Mesendoderm (in vitro differentiated cells): ENCODE measurements at regions not wholly inside any gene's neighbourhood (a gene's known extent, or its start where the extent isn't known, plus 50 kb on each side); places are given as distances from the start of the nearest gene placed in this dataset.

Experiments used
- DNase-seq: peaks from one replicate; pipeline ENCODE4 v3.0.0; 2013
- H2AK5ac ChIP-seq: 2 replicates; pipeline ENCODE4 v1.6.1; 2013; ENCODE audit warnings: low read length, inconsistent platforms
- H2BK120ac ChIP-seq: 2 replicates; pipeline ENCODE4 v1.6.1; 2013; ENCODE audit warnings: low read depth, mild to moderate bottlenecking, low read length, moderate library complexity, mixed read lengths
- H2BK15ac ChIP-seq: replicated peaks from 2 replicates; pipeline ENCODE4 v1.6.1; 2013; ENCODE audit warnings: low read depth, mild to moderate bottlenecking, moderate library complexity
- H2BK5ac ChIP-seq: 2 replicates; pipeline ENCODE4 v1.6.1; 2013; ENCODE audit warnings: low read length, inconsistent platforms
- H3K18ac ChIP-seq: 2 replicates; pipeline ENCODE4 v1.6.1; 2013; ENCODE audit warnings: mild to moderate bottlenecking, low read length, mixed read lengths
- H3K23ac ChIP-seq: one replicate; pipeline ENCODE4 v1.6.1; 2013; ENCODE audit warnings: low read length
- H3K27ac ChIP-seq: 2 replicates; pipeline ENCODE4 v1.5.1; 2013; ENCODE audit warnings: low read depth, mild to moderate bottlenecking, inconsistent platforms, low read length, moderate library complexity
- H3K27me3 ChIP-seq: 2 replicates; pipeline ENCODE4 v1.6.1; 2013; ENCODE audit warnings: low read length, control low read depth, mild to moderate bottlenecking, inconsistent platforms; ENCODE audit not compliant: insufficient read depth, poor library complexity
- H3K36me3 ChIP-seq: 2 replicates; pipeline ENCODE4 v1.6.1; 2013; ENCODE audit warnings: low read length, inconsistent platforms; ENCODE audit not compliant: control insufficient read depth, insufficient read depth
- H3K4ac ChIP-seq: one replicate; pipeline ENCODE4 v1.6.1; 2013; ENCODE audit warnings: low read depth, mild to moderate bottlenecking, low read length, moderate library complexity
- H3K4me1 ChIP-seq: 2 replicates; pipeline ENCODE4 v1.6.1; 2013; ENCODE audit warnings: low read depth, low read length, inconsistent platforms; ENCODE audit not compliant: control insufficient read depth
- H3K4me2 ChIP-seq: 2 replicates; pipeline ENCODE4 v1.6.1; 2013; ENCODE audit warnings: low read length
- H3K4me3 ChIP-seq: 2 replicates; pipeline ENCODE4 v1.5.1; 2013; ENCODE audit warnings: mild to moderate bottlenecking, low read length
- H3K56ac ChIP-seq: one replicate; pipeline ENCODE4 v1.6.1; 2013; ENCODE audit warnings: low read length
- H3K79me1 ChIP-seq: 2 replicates; pipeline ENCODE4 v1.6.1; 2013; ENCODE audit warnings: low read length, inconsistent platforms
- H3K79me2 ChIP-seq: 2 replicates; pipeline ENCODE4 v1.6.1; 2013; ENCODE audit warnings: mild to moderate bottlenecking, low read length; ENCODE audit not compliant: control insufficient read depth, insufficient read depth
- H3K9ac ChIP-seq: 2 replicates; pipeline ENCODE4 v1.6.1; 2013; ENCODE audit warnings: low read length, inconsistent platforms
- H4K5ac ChIP-seq: one replicate; pipeline ENCODE4 v1.6.1; 2013; ENCODE audit warnings: low read length
- H4K8ac ChIP-seq: one replicate; pipeline ENCODE4 v1.6.1; 2013; ENCODE audit warnings: low read depth, mild to moderate bottlenecking, control low read depth, low read length, moderate library complexity
- WGBS: extraction: QIAGEN DNeasy Blood & Tissue Kit; methylation state at CpG from one replicate; pipeline ENCODE4 v1.1.7; 2013; ENCODE audit warnings: low lambda C conversion rate, missing lambda C conversion rate; ENCODE audit not compliant: insufficient coverage; ENCODE audit errors: extremely low coverage; 5-methylcytosine and 5-hydroxymethylcytosine counted together

- H3K4me1 ChIP-seq = no peaks in the 10 kb centered on the region
- H3K4ac ChIP-seq = no peak overlapping the region
- H3K23ac ChIP-seq = no peak overlapping the region
- H3K4me3 ChIP-seq = no peak overlapping the region
- no peak for DNase-seq
- H3K18ac ChIP-seq = no peak overlapping the region
- no CpG with 5 or more reads among the region's 1 CpG for WGBS
- no peak overlapping the region for H3K56ac ChIP-seq
- no peaks in the 10 kb centered on the region for H3K36me3 ChIP-seq
- no peak overlapping the region for H4K5ac ChIP-seq
- H3K27ac ChIP-seq = no peak overlapping the region
- H2AK5ac ChIP-seq = no peak overlapping the region
- H2BK15ac ChIP-seq = no peak overlapping the region
- no peak overlapping the region for H3K4me2 ChIP-seq
- no peak overlapping the region for H2BK120ac ChIP-seq
- H2BK5ac ChIP-seq = no peak overlapping the region
- no peaks in the 10 kb centered on the region for H3K79me2 ChIP-seq
- H4K8ac ChIP-seq = no peak overlapping the region
- no peak overlapping the region for H3K9ac ChIP-seq
- H3K79me1 ChIP-seq = no peaks in the 10 kb centered on the region
- H3K27me3 ChIP-seq = no peaks in the 10 kb centered on the region
Observed at GRCh38 chr2:19671311-19671710, 230.5 kb downstream of the TTC32 start.

GRCh38 chr2:19670303-19670702 is 231.5 kb downstream of the TTC32 start:
- no peak overlapping the region for H3K23ac ChIP-seq
- H4K8ac ChIP-seq = no peak overlapping the region
- no peak overlapping the region for H3K18ac ChIP-seq
- H3K4me2 ChIP-seq = no peak overlapping the region
- H3K79me2 ChIP-seq = no peaks in the 10 kb centered on the region
- H2BK120ac ChIP-seq = no peak overlapping the region
- DNase-seq = no peak
- H3K79me1 ChIP-seq = no peaks in the 10 kb centered on the region
- no peak overlapping the region for H4K5ac ChIP-seq
- H2AK5ac ChIP-seq = no peak overlapping the region
- H3K4me1 ChIP-seq = no peaks in the 10 kb centered on the region
- no peak overlapping the region for H2BK5ac ChIP-seq
- no peak overlapping the region for H2BK15ac ChIP-seq
- H3K27me3 ChIP-seq = no peaks in the 10 kb centered on the region
- H3K4ac ChIP-seq = no peak overlapping the region
- no peak overlapping the region for H3K56ac ChIP-seq
- H3K9ac ChIP-seq = no peak overlapping the region
- no peaks in the 10 kb centered on the region for H3K36me3 ChIP-seq
- H3K4me3 ChIP-seq = no peak overlapping the region
- WGBS = no CpG with 5 or more reads among the region's 2 CpGs
- H3K27ac ChIP-seq = no peak overlapping the region

GRCh38 chr2:19669559-19669958 is 232.2 kb downstream of the TTC32 start:
- Histone ChIP-seq H2BK120ac (no peak overlapping the region), H3K4me3 (no peak overlapping the region), H3K79me2 (no peaks in the 10 kb centered on the region), H3K4me1 (no peaks in the 10 kb centered on the region), H2BK5ac (no peak overlapping the region), H3K18ac (no peak overlapping the region), H4K5ac (no peak overlapping the region), H3K23ac (no peak overlapping the region), H3K56ac (no peak overlapping the region), H3K4ac (no peak overlapping the region), H3K27me3 (no peaks in the 10 kb centered on the region), H3K4me2 (no peak overlapping the region), H3K9ac (no peak overlapping the region), H2AK5ac (no peak overlapping the region), H3K79me1 (no peaks in the 10 kb centered on the region), H3K27ac (no peak overlapping the region), H4K8ac (no peak overlapping the region), H2BK15ac (no peak overlapping the region), H3K36me3 (no peaks in the 10 kb centered on the region)
- no CpG with 5 or more reads among the region's 9 CpGs for WGBS
- no peak for DNase-seq

GRCh38 chr2:19669126-19669525 is 232.7 kb downstream of the TTC32 start:
- no peak overlapping the region for H3K23ac ChIP-seq
- H3K27me3 ChIP-seq = no peaks in the 10 kb centered on the region
- no peak overlapping the region for H3K9ac ChIP-seq

GRCh38 chr2:19667536-19667949 is 234.2 kb downstream of the TTC32 start:
- Histone ChIP-seq H3K56ac (no peak overlapping the region), H3K18ac (no peak overlapping the region), H3K9ac (no peak overlapping the region), H3K79me1 (no peaks in the 10 kb centered on the region), H2AK5ac (no peak overlapping the region), H3K4me1 (no peaks in the 10 kb centered on the region), H4K8ac (no peak overlapping the region), H2BK120ac (no peak overlapping the region), H3K4ac (no peak overlapping the region), H3K79me2 (no peaks in the 10 kb centered on the region), H2BK15ac (no peak overlapping the region), H3K27me3 (no peaks in the 10 kb centered on the region), H3K4me2 (no peak overlapping the region), H2BK5ac (no peak overlapping the region), H3K4me3 (no peak overlapping the region), H3K23ac (no peak overlapping the region), H3K27ac (no peak overlapping the region), H3K36me3 (no peaks in the 10 kb centered on the region), H4K5ac (no peak overlapping the region)
- WGBS = no CpG with 5 or more reads among the region's 8 CpGs
- no peak for DNase-seq

More at GRCh38 chr2:19669126-19669525, 232.7 kb downstream of the TTC32 start:
- H3K18ac ChIP-seq = no peak overlapping the region
- H3K79me1 ChIP-seq = no peaks in the 10 kb centered on the region
- no peak overlapping the region for H3K4me3 ChIP-seq
- H3K56ac ChIP-seq = no peak overlapping the region
- WGBS = no CpG with 5 or more reads among the region's 7 CpGs
- no peak overlapping the region for H4K8ac ChIP-seq
- DNase-seq = no peak
- no peak overlapping the region for H2BK5ac ChIP-seq
- no peak overlapping the region for H2BK15ac ChIP-seq
- no peak overlapping the region for H2AK5ac ChIP-seq
- no peak overlapping the region for H2BK120ac ChIP-seq
- no peak overlapping the region for H3K4ac ChIP-seq
- no peak overlapping the region for H3K4me2 ChIP-seq
- no peak overlapping the region for H3K27ac ChIP-seq
- H3K4me1 ChIP-seq = no peaks in the 10 kb centered on the region
- no peaks in the 10 kb centered on the region for H3K79me2 ChIP-seq
- no peak overlapping the region for H4K5ac ChIP-seq
- H3K36me3 ChIP-seq = no peaks in the 10 kb centered on the region

GRCh38 chr2:19667085-19667484 is 234.7 kb downstream of the TTC32 start:
- Histone ChIP-seq H3K4me1 (no peaks in the 10 kb centered on the region), H3K56ac (no peak overlapping the region), H3K4ac (no peak overlapping the region), H2BK15ac (no peak overlapping the region), H3K27me3 (no peaks in the 10 kb centered on the region), H2AK5ac (no peak overlapping the region), H4K5ac (no peak overlapping the region), H3K9ac (no peak overlapping the region), H3K4me3 (no peak overlapping the region), H2BK5ac (no peak overlapping the region), H3K4me2 (no peak overlapping the region), H3K79me1 (no peaks in the 10 kb centered on the region), H3K23ac (no peak overlapping the region), H3K18ac (no peak overlapping the region), H2BK120ac (no peak overlapping the region), H4K8ac (no peak overlapping the region), H3K27ac (no peak overlapping the region), H3K36me3 (no peaks in the 10 kb centered on the region), H3K79me2 (no peaks in the 10 kb centered on the region)
- peak; percentile 31 for DNase-seq
- no CpG with 5 or more reads among the region's 3 CpGs for WGBS
